Neural progenitor cell (in vitro differentiated cells): ENCODE measurements at regions not wholly inside any gene's neighbourhood (a gene's known extent, or its start where the extent isn't known, plus 50 kb on each side); places are given as distances from the start of the nearest gene placed in this dataset.

Source experiments
- DNase-seq: peaks from one replicate; pipeline ENCODE4 v3.0.0-alpha.2; 2016; ENCODE audit warnings: low spot score
- H2AFZ ChIP-seq: fragments of 200-600 bp; sonication (generic); replicated peaks from 2 replicates; pipeline ENCODE4 v1.6.1; 2016; ENCODE audit warnings: antibody characterized with exemption
- H3F3A ChIP-seq: fragments of 200-600 bp; sonication (generic); 2 replicates; pipeline ENCODE4 v1.6.1; 2016; ENCODE audit warnings: antibody characterized with exemption, low read depth
- H3K27ac ChIP-seq: fragments of 200-600 bp; sonication (generic); 2 replicates; pipeline ENCODE4 v1.5.1; 2016; ENCODE audit warnings: mild to moderate bottlenecking
- H3K27me3 ChIP-seq: fragments of 200-600 bp; sonication (generic); 2 replicates; pipeline ENCODE4 v1.6.1; 2016; ENCODE audit warnings: mild to moderate bottlenecking, moderate library complexity
- H3K36me3 ChIP-seq: fragments of 200-600 bp; sonication (generic); 2 replicates; pipeline ENCODE4 v1.5.1; 2016
- H3K4me1 ChIP-seq: fragments of 200-600 bp; sonication (generic); 2 replicates; pipeline ENCODE4 v1.6.1; 2016; ENCODE audit warnings: mixed run types
- H3K4me2 ChIP-seq: fragments of 200-600 bp; sonication (generic); 2 replicates; pipeline ENCODE4 v1.6.1; 2016
- H3K4me3 ChIP-seq: fragments of 200-600 bp; sonication (generic); 2 replicates; pipeline ENCODE4 v1.5.1; 2016
- H3K79me2 ChIP-seq: fragments of 200-600 bp; sonication (generic); 2 replicates; pipeline ENCODE4 v1.6.1; 2016; ENCODE audit warnings: low read depth
- H3K9ac ChIP-seq: fragments of 200-600 bp; sonication (generic); 2 replicates; pipeline ENCODE4 v1.6.1; 2016
- H3K9me3 ChIP-seq: fragments of 200-600 bp; sonication (generic); 2 replicates; pipeline ENCODE4 v1.5.1; 2016; ENCODE audit warnings: low read depth
- H4K20me1 ChIP-seq: fragments of 200-600 bp; sonication (generic); 2 replicates; pipeline ENCODE4 v1.6.1; 2016; ENCODE audit warnings: low read depth
- H3K27ac Mint-ChIP-seq: 3 replicates; pipeline ENCODE4 v1.8.0; 2021; ENCODE audit warnings: mixed read lengths
- H3K27me3 Mint-ChIP-seq: 2 replicates; pipeline ENCODE4 v1.8.0; 2022; ENCODE audit warnings: low read depth, mild to moderate bottlenecking, inconsistent platforms, moderate library complexity, mixed read lengths; ENCODE audit not compliant: insufficient read depth
- H3K36me3 Mint-ChIP-seq: 3 replicates; pipeline ENCODE4 v1.8.0; 2021; ENCODE audit warnings: mixed read lengths
- H3K4me1 Mint-ChIP-seq: 3 replicates; pipeline ENCODE4 v1.8.0; 2021; ENCODE audit warnings: mixed read lengths
- H3K4me3 Mint-ChIP-seq: 3 replicates; pipeline ENCODE4 v1.8.0; 2021; ENCODE audit warnings: mild to moderate bottlenecking, moderate library complexity, mixed read lengths
- H3K9me3 Mint-ChIP-seq: 3 replicates; pipeline ENCODE4 v1.8.0; 2020; ENCODE audit warnings: mixed read lengths
- EZH2 ChIP-seq: fragments of 200-600 bp; sonication (generic); IDR thresholded peaks from 2 replicates; pipeline ENCODE4 v1.6.1; 2017; ENCODE audit warnings: antibody characterized with exemption, mild to moderate bottlenecking, moderate library complexity
- EZH2phosphoT487 ChIP-seq: fragments of 200-600 bp; sonication (generic); IDR thresholded peaks from 2 replicates; pipeline ENCODE4 v1.6.1; 2017; ENCODE audit warnings: antibody characterized with exemption
- TF ChIP-seq, protein P1 (sequence below): fragments of 200-600 bp; sonication (generic); IDR thresholded peaks from 2 replicates; pipeline ENCODE4 v1.5.1; 2017; ENCODE audit warnings: antibody characterized with exemption, mild to moderate bottlenecking

DNA sequence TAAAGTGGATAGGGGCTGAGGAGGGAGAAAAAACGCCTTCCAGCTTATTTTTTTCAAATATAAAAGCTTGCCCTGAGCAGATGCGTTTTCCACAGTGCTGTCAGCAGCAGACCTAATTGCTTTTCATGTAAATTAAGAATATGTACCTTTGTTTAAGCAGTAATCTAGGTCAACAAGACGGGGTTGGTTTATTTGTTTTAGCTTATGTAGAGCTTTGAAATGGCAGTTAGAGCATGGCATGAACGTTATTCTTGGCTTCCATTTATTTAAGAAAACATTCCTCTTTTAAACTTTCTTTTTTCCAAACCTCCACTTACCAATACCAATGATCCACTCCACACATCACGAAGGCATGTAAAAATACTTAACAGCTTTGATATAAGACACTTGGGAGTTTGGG, 220.3 kb upstream of the TENM3 start:
- peaks cover 16% of the 10 kb centered on the region for H3K9me3 Mint-ChIP-seq
- H3K79me2 ChIP-seq: no peaks in the 10 kb centered on the region
- peaks cover 4% of the 10 kb centered on the region for H3K27me3 Mint-ChIP-seq
- no peaks in the 10 kb centered on the region for H3K36me3 ChIP-seq
- H3K27ac ChIP-seq: no peak overlapping the region
- no peak overlapping the region for H3K4me3 ChIP-seq
- H3K4me2 ChIP-seq: no peak overlapping the region
- no peak overlapping the region for H3K27ac Mint-ChIP-seq
- no peaks in the 10 kb centered on the region for H3K4me1 ChIP-seq
- peak overlapping the region; percentile 7 for H2AFZ ChIP-seq
- no peaks in the 10 kb centered on the region for H3K27me3 ChIP-seq
- DNase-seq: no peak
- no peaks in the 10 kb centered on the region for H3K4me1 Mint-ChIP-seq
- peaks cover 7% of the 10 kb centered on the region for H3K36me3 Mint-ChIP-seq
- TF ChIP-seq EZH2phosphoT487: no peak
- no peak overlapping the region for H3K9ac ChIP-seq
- H3K9me3 ChIP-seq: no peaks in the 10 kb centered on the region
- no peaks in the 10 kb centered on the region for H3F3A ChIP-seq
- no peaks in the 10 kb centered on the region for H4K20me1 ChIP-seq
- H3K4me3 Mint-ChIP-seq: no peak overlapping the region

DNA sequence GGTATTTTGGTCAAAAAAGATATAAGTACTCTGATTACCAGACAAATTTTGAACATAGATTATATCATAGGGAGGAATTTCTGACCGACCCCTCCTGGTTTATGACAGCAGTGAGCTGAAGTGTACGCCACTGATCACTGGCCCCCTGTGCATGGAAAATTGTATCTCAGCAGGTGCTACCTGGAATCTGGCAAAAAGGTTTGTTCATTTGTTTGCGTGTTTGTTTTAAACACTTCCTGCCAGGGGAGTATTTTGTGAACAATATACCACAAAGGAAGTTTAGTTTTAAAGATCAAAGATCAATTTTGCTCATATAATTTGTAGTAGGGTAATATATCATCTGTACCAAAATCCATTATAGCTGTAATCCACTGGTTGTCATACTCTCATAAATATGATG, 219.7 kb upstream of the TENM3 start:
- Histone ChIP-seq H3K9me3 (no peaks in the 10 kb centered on the region), H3K4me1 (no peaks in the 10 kb centered on the region)

DNA sequence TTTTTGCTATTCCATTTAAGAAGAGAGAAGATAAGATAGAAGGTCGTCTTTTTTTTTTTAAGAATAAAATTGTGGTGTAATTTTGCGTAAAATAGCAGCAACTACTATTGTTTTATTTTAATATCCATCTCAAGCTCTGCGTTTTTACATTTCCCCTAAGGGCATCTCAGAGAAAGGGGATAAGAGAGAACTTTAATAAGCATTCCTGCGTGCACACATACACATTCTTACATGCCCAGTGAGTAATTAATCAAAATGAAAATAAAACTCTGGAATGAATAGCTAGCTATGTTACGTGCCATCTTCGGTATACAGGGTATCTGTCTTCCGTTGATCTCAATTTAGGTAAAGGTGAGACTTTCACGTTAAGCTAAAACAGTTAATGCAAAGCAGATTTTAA, 200.3 kb upstream of the TENM3 start:
- Histone ChIP-seq H3K79me2 (no peaks in the 10 kb centered on the region), H3K4me1 (no peaks in the 10 kb centered on the region), H3K4me3 (no peak overlapping the region), H3K9ac (no peak overlapping the region), H3K4me2 (no peak overlapping the region), H3K36me3 (no peaks in the 10 kb centered on the region), H3F3A (no peaks in the 10 kb centered on the region), H3K27ac (no peak overlapping the region), H2AFZ (no peak overlapping the region), H3K27me3 (no peaks in the 10 kb centered on the region), H4K20me1 (no peaks in the 10 kb centered on the region), H3K9me3 (no peaks in the 10 kb centered on the region)
- Mint-ChIP-seq H3K4me3 (no peak overlapping the region), H3K4me1 (peaks cover 4% of the 10 kb centered on the region), H3K9me3 (no peaks in the 10 kb centered on the region), H3K36me3 (peaks cover 2% of the 10 kb centered on the region), H3K27me3 (no peaks in the 10 kb centered on the region), H3K27ac (no peak overlapping the region)
- TF ChIP-seq, protein P1, sequence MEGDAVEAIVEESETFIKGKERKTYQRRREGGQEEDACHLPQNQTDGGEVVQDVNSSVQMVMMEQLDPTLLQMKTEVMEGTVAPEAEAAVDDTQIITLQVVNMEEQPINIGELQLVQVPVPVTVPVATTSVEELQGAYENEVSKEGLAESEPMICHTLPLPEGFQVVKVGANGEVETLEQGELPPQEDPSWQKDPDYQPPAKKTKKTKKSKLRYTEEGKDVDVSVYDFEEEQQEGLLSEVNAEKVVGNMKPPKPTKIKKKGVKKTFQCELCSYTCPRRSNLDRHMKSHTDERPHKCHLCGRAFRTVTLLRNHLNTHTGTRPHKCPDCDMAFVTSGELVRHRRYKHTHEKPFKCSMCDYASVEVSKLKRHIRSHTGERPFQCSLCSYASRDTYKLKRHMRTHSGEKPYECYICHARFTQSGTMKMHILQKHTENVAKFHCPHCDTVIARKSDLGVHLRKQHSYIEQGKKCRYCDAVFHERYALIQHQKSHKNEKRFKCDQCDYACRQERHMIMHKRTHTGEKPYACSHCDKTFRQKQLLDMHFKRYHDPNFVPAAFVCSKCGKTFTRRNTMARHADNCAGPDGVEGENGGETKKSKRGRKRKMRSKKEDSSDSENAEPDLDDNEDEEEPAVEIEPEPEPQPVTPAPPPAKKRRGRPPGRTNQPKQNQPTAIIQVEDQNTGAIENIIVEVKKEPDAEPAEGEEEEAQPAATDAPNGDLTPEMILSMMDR: no peak
- TF ChIP-seq EZH2 (no peak), EZH2phosphoT487 (no peak)
- no peak for DNase-seq

More for the DNA sequence above, 219.7 kb upstream of the TENM3 start:
- no peaks in the 10 kb centered on the region for H3K36me3 ChIP-seq
- Mint-ChIP-seq H3K9me3 (peaks cover 18% of the 10 kb centered on the region), H3K27ac (no peak overlapping the region), H3K36me3 (peaks cover 7% of the 10 kb centered on the region), H3K27me3 (peaks cover 4% of the 10 kb centered on the region), H3K4me1 (no peaks in the 10 kb centered on the region), H3K4me3 (no peak overlapping the region)
- no peak overlapping the region for H3K27ac ChIP-seq
- no peak for DNase-seq
- H2AFZ ChIP-seq: peak overlapping the region; percentile 7
- H3K4me2 ChIP-seq: no peak overlapping the region
- no peak overlapping the region for H3K4me3 ChIP-seq
- TF ChIP-seq EZH2phosphoT487 (no peak), EZH2 (no peak)
- TF ChIP-seq, protein P1: no peak
- no peaks in the 10 kb centered on the region for H3K27me3 ChIP-seq
- no peaks in the 10 kb centered on the region for H3K79me2 ChIP-seq
- no peaks in the 10 kb centered on the region for H3F3A ChIP-seq
- H3K9ac ChIP-seq: no peak overlapping the region
- no peaks in the 10 kb centered on the region for H4K20me1 ChIP-seq

DNA sequence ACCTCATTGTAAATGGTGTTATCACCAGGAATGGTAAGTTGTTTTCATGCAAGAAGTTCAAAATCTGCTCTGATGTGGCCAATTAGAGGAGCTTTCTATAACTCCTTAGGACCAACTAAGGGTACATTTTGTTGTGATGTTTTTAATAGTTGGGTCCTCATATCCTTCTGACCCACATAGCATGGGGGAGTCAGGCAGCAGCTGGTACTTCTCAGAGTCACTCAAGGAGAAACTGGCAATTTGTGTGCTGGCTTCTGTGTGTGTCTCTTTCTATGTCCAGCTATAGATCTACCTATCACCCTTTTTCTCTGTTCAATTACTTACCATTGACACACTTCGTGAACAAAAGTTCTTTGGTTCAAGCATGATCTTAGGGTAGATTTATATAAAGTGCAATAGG, 194.3 kb upstream of the TENM3 start:
- no peak for DNase-seq
- Histone ChIP-seq H3K9ac (no peak overlapping the region), H3K9me3 (no peaks in the 10 kb centered on the region), H3K4me1 (no peaks in the 10 kb centered on the region), H2AFZ (no peak overlapping the region), H3K27me3 (no peaks in the 10 kb centered on the region), H3K27ac (no peak overlapping the region), H3K36me3 (no peaks in the 10 kb centered on the region), H3K4me3 (no peak overlapping the region), H4K20me1 (no peaks in the 10 kb centered on the region), H3K4me2 (no peak overlapping the region), H3F3A (no peaks in the 10 kb centered on the region), H3K79me2 (no peaks in the 10 kb centered on the region)
- TF ChIP-seq EZH2phosphoT487: no peak
- TF ChIP-seq EZH2: no peak
- TF ChIP-seq, protein P1: no peak
- no peak overlapping the region for H3K4me3 Mint-ChIP-seq
- H3K27ac Mint-ChIP-seq: no peak overlapping the region
- peaks cover 2% of the 10 kb centered on the region for H3K27me3 Mint-ChIP-seq
- H3K9me3 Mint-ChIP-seq: peaks cover 7% of the 10 kb centered on the region
- H3K4me1 Mint-ChIP-seq: peaks cover 11% of the 10 kb centered on the region
- H3K36me3 Mint-ChIP-seq: peaks cover 12% of the 10 kb centered on the region
